GM21423 (cell line): ENCODE measurements at regions not wholly inside any gene's neighbourhood (a gene's known extent, or its start where the extent isn't known, plus 50 kb on each side); places are given as distances from the start of the nearest gene placed in this dataset.
"Not testable (repeated sequence)": the region's sequence is repeated elsewhere in the genome, so short reads cannot be mapped to it uniquely, and the experiment has no call there.

Experiments used
- ATAC-seq: cut with Tn5 transposase; IDR thresholded peaks from one replicate; pipeline ENCODE4 v1.9.1; 2021; ENCODE audit warnings: mild to moderate bottlenecking, moderate library complexity; ENCODE audit not compliant: unreplicated experiment

GRCh38 chr2:125584732-125585131, 1071.2 kb upstream of the GYPC start:
- no peak for ATAC-seq

GRCh38 chr2:125588780-125589179, 1067.2 kb upstream of the GYPC start:
- no peak for ATAC-seq

- ATAC-seq: no peak
These were observed 1064.0 kb upstream of the GYPC start for GRCh38 chr2:125591954-125592353.

DNA sequence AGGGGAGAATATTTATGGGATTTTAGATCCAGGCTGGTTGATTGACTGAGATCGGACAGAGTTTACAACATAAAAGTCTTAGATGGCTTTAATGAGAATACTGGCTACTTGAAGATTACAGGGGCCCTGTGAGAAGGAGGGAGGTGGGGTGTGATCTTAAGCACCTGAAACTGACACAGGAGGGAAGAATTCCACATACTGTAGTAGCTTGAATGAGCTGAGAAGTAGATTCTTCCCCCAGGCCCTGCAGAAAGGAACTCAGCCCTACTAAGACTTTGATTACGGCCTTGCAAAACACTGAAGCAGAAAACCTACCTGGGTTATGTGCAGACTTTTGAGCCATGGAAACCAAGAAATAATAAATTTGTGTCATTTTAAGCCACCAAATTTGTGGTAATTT, 1062.9 kb upstream of the GYPC start:
- no peak for ATAC-seq

- ATAC-seq: no peak
These were observed 1059.3 kb upstream of the GYPC start for GRCh38 chr2:125596612-125597011.

- no peak for ATAC-seq
These were observed 1040.5 kb upstream of the GYPC start for GRCh38 chr2:125615438-125615837.

- ATAC-seq: no peak
These were observed 1025.6 kb upstream of the GYPC start for GRCh38 chr2:125630377-125630776.

DNA sequence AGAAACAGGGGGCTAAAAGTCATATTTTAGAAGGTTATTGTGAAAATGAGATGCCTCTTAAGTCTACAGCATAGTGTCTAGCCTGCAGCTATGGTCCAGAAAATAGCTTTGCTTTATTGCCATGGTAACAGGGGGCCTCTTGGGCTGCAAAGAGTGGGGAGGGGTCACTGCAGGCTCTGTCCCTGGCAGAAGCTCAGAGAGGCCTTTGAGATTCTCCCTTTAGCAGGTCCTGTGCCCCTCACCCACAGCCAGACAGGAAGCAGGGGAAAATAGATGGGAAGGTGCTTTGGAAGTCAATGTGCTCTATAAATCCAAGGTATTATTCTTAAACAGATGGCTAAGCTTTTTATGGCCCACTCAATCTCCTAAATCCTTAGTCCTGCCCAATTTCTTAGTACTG, 1021.3 kb upstream of the GYPC start:
- ATAC-seq: no peak

DNA sequence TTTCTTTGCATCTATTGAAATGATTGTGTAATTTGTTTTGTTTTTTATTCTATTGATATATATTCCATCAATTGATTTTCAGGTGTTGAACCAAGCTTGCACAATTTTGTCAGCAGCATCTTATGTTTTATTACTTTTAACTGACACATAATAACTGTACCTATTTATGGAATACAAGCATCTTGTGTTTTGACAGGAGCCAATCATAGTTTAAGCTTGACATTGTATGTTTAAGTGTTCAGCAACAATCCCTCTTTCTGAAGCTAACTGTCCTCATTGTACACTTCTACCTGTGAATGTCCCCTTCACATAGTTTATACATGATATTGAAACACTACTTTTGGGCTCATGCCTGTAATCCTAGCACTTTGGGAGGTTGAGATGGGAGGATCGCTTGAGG, 1017.6 kb upstream of the GYPC start:
- no peak for ATAC-seq

GRCh38 chr2:125642032-125642431, 1013.9 kb upstream of the GYPC start:
- ATAC-seq: no peak

DNA sequence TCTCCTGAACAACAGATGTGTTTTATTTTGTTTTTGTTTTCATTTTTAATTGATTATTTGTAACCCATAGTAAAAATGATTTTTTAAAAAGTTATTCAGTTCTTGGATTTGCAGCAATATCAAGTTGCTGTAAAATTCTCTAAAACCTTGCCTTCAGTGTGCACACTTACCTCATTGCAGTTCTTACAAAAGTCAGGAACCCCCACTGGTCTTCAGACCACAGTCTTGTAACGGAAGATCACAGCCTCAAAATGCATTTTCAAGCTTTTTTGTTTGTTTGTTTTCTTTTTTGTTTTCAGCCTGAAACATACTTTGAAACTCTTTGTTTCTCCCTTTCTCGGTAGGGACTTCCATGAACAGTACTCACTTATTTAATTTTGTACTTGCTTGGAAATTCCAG, 1012.8 kb upstream of the GYPC start:
- ATAC-seq: no peak

GRCh38 chr2:125643585-125643984, 1012.4 kb upstream of the GYPC start:
- ATAC-seq: no peak

DNA sequence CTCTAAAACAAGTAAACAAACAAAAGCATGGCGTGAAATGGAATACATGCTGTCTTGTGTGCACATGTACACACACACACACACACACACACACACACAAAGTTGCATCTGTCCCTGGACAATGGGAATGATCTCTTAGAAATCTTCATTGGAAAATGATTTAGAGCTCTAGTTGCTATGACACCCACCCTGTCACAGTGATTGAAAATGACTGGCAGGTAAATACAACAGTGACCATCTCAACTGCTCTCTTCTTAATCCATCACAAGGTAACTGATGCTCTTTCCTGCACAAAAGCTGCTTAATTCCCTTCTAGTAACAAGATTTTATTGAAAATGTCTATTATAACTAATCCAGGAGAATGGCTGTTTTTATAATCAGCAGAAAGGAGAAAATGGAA, 1011.7 kb upstream of the GYPC start:
- no peak for ATAC-seq

- no peak for ATAC-seq
These were observed 1003.7 kb upstream of the GYPC start for GRCh38 chr2:125652280-125652679.

GRCh38 chr2:125654226-125654625, 1001.7 kb upstream of the GYPC start:
- ATAC-seq: no peak

DNA sequence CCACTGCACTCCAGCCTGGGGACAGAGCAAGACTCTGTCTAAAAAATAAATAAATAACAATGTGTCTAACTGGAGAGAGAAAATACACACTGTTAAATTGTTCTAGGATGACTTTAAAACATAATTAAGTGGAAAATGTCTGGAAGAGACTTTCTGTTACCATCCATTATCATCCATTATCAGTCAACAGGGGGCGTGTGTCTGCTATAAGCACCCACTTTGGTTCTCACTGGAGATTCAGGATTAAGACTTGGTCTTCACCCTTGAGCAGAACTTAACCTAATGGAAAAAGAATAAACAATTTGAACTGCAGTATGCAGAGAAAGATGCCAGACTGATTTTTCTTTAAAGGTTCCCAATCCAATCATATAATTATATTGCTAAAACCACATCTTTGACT, 999.8 kb upstream of the GYPC start:
- ATAC-seq: no peak

- ATAC-seq: no peak
These were observed 997.4 kb upstream of the GYPC start for GRCh38 chr2:125658583-125658982.

GRCh38 chr2:125660369-125660768, 995.6 kb upstream of the GYPC start:
- ATAC-seq: not testable (repeated sequence)

GRCh38 chr2:125667630-125668029, 988.3 kb upstream of the GYPC start:
- ATAC-seq: no peak

DNA sequence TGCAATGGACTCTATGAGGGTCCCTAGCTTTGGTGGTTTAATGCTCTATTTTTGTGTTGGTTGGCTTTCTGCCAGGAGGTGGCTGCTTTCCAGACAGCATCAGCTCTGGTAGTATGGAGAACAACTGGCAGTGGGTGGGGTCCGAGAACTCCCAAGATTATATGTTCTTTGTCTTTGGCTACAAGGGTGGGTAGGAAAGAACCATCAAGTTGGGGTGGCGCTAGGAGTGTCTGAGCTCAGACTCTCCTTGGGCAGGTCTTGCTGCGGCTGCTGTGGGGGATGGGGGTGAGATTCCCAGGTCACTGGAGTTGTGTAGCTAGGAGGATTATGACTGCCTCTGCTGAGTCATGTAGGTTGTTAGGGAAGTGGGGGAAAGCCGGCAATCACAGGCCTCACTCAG, 976.1 kb upstream of the GYPC start:
- no peak for ATAC-seq

- ATAC-seq: no peak
These were observed 975.1 kb upstream of the GYPC start for GRCh38 chr2:125680809-125681208.

- no peak for ATAC-seq
These were observed 974.4 kb upstream of the GYPC start for GRCh38 chr2:125681576-125681975.

DNA sequence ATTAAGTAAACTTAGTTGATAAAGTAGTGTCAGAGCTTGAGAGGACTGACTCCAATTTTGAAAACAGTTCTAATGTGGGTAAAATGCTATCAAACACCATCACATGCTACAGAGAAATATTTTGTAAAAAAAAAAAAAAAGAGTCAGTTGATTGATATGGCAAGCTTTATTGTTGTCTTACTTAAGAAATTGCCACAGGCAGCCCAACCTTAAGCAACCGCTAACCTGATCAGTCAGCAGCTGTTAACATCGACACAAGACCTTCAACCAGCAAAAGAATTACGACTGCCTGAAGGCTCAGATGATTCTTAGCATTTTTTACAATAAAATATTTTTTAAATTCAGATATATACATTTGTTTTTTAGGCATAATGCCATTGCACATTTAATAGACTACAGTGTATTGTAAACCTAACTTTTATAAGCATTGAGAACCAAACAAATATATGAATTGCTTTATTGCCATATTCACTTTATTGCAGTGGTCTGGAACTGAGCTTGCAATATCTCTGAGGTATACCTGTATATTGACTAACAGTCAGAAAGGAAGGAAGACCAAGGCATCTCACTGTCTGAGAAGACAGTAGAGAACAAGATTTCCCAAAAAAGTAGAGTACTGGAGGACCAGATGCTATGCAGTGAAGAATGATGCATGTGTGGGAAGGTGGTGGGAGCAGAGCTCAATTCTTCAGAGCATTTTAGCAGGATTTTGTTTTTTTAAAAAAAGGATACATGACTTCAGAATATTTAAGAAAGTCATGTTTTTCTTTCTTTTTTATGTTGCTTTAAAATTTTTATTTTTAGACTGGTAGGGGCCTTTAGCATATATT, 973.8 kb upstream of the GYPC start:
- ATAC-seq: no peak
